WERI-Rb-1 (cell line): ENCODE measurements at regions not wholly inside any gene's neighbourhood (a gene's known extent, or its start where the extent isn't known, plus 50 kb on each side); places are given as distances from the start of the nearest gene placed in this dataset.
A peak's percentile ranks its signal among the peaks of the same experiment; 100 is the strongest.
"Not testable (repeated sequence)": the region's sequence is repeated elsewhere in the genome, so short reads cannot be mapped to it uniquely, and the experiment has no call there.

Source experiments
- DNase-seq: peaks from one replicate; pipeline ENCODE4 v3.0.0-alpha.2; 2020
- H3K27ac ChIP-seq: fragments of 250-450 bp; sonication (Bioruptor Pico); 2 replicates; pipeline ENCODE4 v1.5.1; 2020; ENCODE audit warnings: mild to moderate bottlenecking, moderate library complexity
- H3K27me3 ChIP-seq: fragments of 250-450 bp; sonication (Bioruptor Pico); 2 replicates; pipeline ENCODE4 v1.5.1; 2021; ENCODE audit warnings: mild to moderate bottlenecking, low read depth, moderate library complexity; ENCODE audit not compliant: insufficient read depth, severe bottlenecking
- H3K36me3 ChIP-seq: fragments of 250-450 bp; sonication (Bioruptor Pico); 2 replicates; pipeline ENCODE4 v1.5.1; 2020; ENCODE audit warnings: mild to moderate bottlenecking, moderate library complexity
- H3K4me3 ChIP-seq: 2 replicates; pipeline ENCODE4 v1.5.1; 2011; ENCODE audit warnings: low read depth, mild to moderate bottlenecking, control low read depth, low read length
- H3K9me3 ChIP-seq: fragments of 250-450 bp; sonication (Bioruptor Pico); 2 replicates; pipeline ENCODE4 v1.5.1; 2021; ENCODE audit warnings: mild to moderate bottlenecking, moderate library complexity; ENCODE audit not compliant: severe bottlenecking
- TF ChIP-seq, protein P1 (sequence below): IDR thresholded peaks from 2 replicates; pipeline ENCODE4 v1.5.1; 2011; ENCODE audit warnings: low read depth, mild to moderate bottlenecking, control low read depth, inconsistent platforms, low read length

DNA sequence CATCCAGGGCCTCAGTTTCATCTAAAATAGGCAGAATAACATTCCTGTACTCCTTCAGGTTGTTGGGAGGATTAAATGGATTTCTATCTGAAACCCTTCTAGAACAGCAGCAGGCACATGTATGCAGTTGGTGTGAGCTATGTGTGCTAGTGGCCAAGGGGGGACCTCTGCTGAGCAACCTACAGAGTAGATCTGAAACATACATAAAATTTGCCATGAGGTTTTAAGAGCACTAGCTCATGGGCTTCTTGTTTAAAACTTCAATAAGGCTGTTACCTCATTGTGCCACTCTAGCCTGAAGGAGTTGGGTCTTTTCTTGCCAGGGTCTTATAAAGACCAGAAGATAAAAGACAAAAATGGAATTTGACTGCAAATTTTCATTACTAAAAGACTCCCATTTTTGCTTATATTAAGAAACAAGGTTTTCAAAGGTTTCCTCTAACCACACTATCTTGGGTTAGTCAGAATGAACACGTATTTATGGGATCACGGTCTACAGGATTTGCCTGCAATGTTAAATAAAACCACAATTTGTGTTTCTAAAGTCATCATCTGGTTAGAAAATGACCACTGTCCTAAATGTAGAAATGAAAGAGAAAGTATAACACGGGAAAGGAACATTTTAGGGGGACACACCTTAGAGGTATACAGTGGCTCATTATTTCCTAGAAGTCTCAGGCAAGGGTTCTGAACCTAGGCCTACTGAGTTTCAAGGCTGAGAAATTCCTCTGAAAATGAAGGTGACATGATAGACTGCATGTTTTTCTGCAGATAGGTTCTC lies 144.9 kb upstream of the OLIG3 start:
- no peak for DNase-seq
- Histone ChIP-seq H3K4me3 (no peak overlapping the region), H3K36me3 (no peaks in the 10 kb centered on the region), H3K27ac (no peak overlapping the region), H3K9me3 (no peaks in the 10 kb centered on the region), H3K27me3 (no peaks in the 10 kb centered on the region)
- TF ChIP-seq, protein P1, sequence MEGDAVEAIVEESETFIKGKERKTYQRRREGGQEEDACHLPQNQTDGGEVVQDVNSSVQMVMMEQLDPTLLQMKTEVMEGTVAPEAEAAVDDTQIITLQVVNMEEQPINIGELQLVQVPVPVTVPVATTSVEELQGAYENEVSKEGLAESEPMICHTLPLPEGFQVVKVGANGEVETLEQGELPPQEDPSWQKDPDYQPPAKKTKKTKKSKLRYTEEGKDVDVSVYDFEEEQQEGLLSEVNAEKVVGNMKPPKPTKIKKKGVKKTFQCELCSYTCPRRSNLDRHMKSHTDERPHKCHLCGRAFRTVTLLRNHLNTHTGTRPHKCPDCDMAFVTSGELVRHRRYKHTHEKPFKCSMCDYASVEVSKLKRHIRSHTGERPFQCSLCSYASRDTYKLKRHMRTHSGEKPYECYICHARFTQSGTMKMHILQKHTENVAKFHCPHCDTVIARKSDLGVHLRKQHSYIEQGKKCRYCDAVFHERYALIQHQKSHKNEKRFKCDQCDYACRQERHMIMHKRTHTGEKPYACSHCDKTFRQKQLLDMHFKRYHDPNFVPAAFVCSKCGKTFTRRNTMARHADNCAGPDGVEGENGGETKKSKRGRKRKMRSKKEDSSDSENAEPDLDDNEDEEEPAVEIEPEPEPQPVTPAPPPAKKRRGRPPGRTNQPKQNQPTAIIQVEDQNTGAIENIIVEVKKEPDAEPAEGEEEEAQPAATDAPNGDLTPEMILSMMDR: no peak

DNA sequence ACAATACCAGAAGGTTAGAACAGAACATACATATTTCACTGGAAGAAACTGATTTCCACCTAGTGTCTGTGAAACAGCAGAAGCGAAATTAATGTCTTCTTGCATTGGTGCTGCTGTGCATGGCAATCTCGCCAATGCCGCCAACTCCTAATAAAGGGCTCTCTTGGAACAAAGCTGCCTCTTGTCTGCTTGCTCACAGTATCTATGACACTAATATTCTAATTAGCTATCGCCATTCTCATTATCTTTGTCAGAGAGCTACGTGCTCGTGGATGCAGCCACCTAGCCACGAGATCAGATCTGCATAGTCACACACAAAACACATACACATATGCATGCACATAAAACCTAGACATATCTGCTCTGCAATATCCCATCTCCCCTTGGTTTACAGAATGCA lies 145.9 kb upstream of the OLIG3 start:
- Histone ChIP-seq H3K27me3 (no peaks in the 10 kb centered on the region), H3K36me3 (no peaks in the 10 kb centered on the region), H3K4me3 (no peak overlapping the region), H3K27ac (no peak overlapping the region), H3K9me3 (no peaks in the 10 kb centered on the region)
- TF ChIP-seq, protein P1: no peak
- no peak for DNase-seq

DNA sequence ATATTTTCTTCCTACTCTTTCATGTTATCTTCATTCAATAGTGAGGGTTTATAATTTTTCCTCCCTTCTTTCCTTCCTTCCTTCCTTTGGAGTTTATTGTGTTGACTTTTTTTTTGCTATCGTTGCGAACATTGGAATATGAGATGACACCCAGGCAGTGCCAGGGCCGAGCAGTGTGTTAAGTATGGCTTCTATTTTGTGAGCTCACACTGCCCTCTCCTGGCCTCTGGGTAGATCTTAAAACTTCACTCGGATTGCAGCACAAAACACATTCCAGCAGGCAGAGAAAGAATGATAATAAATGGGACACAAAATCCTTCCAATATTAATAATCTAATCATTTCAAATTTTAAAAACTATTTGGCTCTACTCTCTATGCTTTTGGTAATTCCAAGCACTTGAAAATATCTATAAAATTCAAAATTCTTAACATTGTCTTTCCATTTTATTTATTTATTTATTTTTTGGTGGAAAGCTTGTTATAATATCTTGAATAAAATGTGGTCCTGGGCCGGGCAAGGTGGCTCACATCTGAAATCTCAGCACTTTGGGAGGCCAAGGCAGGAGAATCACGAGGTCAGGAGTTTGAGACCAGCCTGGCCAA lies 147.4 kb upstream of the OLIG3 start:
- no peak overlapping the region for H3K27ac ChIP-seq
- H3K9me3 ChIP-seq: no peaks in the 10 kb centered on the region
- no peak overlapping the region for H3K4me3 ChIP-seq
- TF ChIP-seq, protein P1: peak; percentile 62
- peak; percentile 57 for DNase-seq
- H3K36me3 ChIP-seq: no peaks in the 10 kb centered on the region
- no peaks in the 10 kb centered on the region for H3K27me3 ChIP-seq

- DNase-seq, H3K9me3 ChIP-seq, H3K36me3 ChIP-seq, H3K4me3 ChIP-seq, H3K27me3 ChIP-seq, H3K27ac ChIP-seq: not testable (repeated sequence)
Measured at GRCh38 chr6:137643210-137643609, 149.0 kb upstream of the OLIG3 start.

- H3K27ac ChIP-seq, H3K27me3 ChIP-seq, H3K9me3 ChIP-seq, H3K36me3 ChIP-seq, H3K4me3 ChIP-seq, DNase-seq: not testable (repeated sequence)
Measured at GRCh38 chr6:137643644-137644043, 149.4 kb upstream of the OLIG3 start.

GRCh38 chr6:137645850-137646249 lies 151.7 kb upstream of the OLIG3 start:
- Histone ChIP-seq H3K9me3 (no peaks in the 10 kb centered on the region), H3K27ac (no peak overlapping the region), H3K36me3 (no peaks in the 10 kb centered on the region), H3K27me3 (no peaks in the 10 kb centered on the region), H3K4me3 (no peak overlapping the region)
- TF ChIP-seq, protein P1: no peak
- no peak for DNase-seq

DNA sequence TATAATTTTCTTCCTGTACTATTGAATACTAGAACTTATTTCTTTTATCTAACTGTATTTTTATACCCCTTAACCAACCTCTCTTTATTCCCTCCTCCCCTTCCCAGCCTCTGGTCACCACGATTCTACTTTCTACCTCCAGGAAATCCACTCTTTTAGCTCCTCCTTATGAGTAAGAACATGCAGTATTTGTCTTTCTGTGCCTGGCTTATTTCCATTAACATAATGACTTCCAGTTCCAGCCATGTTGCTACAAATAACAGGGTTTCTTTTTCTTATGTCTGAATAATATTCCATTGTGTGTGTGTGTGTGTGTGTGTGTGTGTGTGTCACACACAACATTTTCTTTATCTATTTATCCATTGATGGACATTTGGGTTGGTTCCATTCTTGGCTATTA lies 152.3 kb upstream of the OLIG3 start:
- no peak for DNase-seq

More for the DNA sequence above, 152.3 kb upstream of the OLIG3 start:
- no peaks in the 10 kb centered on the region for H3K27me3 ChIP-seq
- H3K36me3 ChIP-seq: no peaks in the 10 kb centered on the region
- H3K9me3 ChIP-seq: no peaks in the 10 kb centered on the region
- H3K27ac ChIP-seq: no peak overlapping the region
- H3K4me3 ChIP-seq: no peak overlapping the region
- TF ChIP-seq, protein P1: no peak
